ENCODE measurements at regions not wholly inside any gene's neighbourhood (a gene's known extent, or its start where the extent isn't known, plus 50 kb on each side); places are given as distances from the start of the nearest gene placed in this dataset.
"Not testable (repeated sequence)": the region's sequence is repeated elsewhere in the genome, so short reads cannot be mapped to it uniquely, and the experiment has no call there.

DNA sequence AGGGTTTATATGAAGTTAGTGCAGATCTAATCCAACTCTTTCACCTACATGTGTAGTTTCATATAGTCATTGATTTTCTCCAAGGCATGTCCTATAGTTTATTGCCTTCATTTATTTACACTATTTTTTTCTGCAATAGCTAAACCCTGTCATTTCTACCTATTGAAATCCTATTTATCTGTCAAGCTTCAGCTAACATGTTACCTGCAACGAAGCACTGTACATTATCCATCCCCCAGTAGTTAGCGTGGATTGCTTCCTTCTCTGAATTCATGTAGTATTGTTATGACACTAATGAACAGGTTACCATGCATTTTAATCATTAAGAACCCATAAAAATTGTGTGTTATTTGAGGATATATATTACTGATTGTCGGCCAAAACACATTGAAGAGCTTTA lies 742.9 kb upstream of the PCDH20 start:
- Histone ChIP-seq H3K79me2 (ENCODE audit: control insufficient read depth, insufficient read depth, low read length, unreplicated experiment) (no peaks in the 10 kb centered on the region), H3K4me1 (ENCODE audit: control insufficient read depth, insufficient read depth, low read length, unreplicated experiment) (no peaks in the 10 kb centered on the region), H3K36me3 (ENCODE audit: insufficient read depth, low read length) (no peaks in the 10 kb centered on the region), H2AFZ (ENCODE audit: low read length, unreplicated experiment) (no peak overlapping the region), H3K27ac (ENCODE audit: low read depth, low read length) (no peak overlapping the region), H3K4me3 (ENCODE audit: low read depth, low read length) (no peak overlapping the region), H3K27me3 (ENCODE audit: insufficient read depth, low read length) (no peaks in the 10 kb centered on the region)

DNA sequence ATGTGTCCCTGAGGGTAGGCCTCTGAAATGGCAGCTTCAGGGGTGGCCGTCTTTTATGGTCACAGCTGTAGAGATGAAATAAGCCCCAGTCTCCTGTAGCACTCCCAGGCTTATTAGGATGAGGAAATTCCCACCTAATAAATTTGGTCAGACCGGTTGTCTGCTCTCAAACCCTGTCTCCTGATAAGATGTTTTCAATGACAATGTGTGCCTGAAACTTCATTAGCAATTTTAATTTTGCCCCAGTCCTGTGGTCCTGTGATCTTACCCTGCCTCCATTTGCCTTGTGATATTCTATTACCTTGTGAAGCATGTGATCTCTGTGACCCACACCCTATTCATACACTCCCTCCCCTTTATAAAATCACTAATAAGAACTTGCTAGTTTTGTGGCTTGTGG lies 736.1 kb upstream of the PCDH20 start:
- not testable (repeated sequence) for H3K27ac ChIP-seq (ENCODE audit: low read depth, low read length); H3K27me3 ChIP-seq (ENCODE audit: insufficient read depth, low read length); H2AFZ ChIP-seq (ENCODE audit: low read length, unreplicated experiment); H3K36me3 ChIP-seq (ENCODE audit: insufficient read depth, low read length); H3K4me3 ChIP-seq (ENCODE audit: low read depth, low read length); H3K4me1 ChIP-seq (ENCODE audit: control insufficient read depth, insufficient read depth, low read length, unreplicated experiment); H3K79me2 ChIP-seq (ENCODE audit: control insufficient read depth, insufficient read depth, low read length, unreplicated experiment)

DNA sequence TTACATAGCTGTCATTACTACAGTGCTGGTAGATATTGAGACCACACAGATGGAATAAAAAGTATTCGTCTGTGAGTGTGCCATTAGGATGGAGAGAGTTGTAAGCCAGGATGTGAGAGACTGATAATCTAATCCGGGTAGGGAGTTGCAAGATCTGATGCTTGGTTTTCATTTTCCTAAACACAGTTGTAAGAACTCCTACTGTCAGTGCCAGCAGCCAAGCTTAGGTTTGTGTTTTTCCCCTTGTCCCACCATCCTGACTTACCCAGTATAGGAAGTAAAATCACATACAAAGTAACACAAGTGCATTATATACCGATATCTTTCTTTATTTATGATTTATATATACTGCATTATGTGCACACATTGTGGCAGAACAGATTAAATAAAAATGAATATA lies 726.4 kb upstream of the PCDH20 start:
- Histone ChIP-seq H2AFZ (ENCODE audit: low read length, unreplicated experiment) (no peak overlapping the region), H3K4me3 (ENCODE audit: low read depth, low read length) (no peak overlapping the region), H3K79me2 (ENCODE audit: control insufficient read depth, insufficient read depth, low read length, unreplicated experiment) (no peaks in the 10 kb centered on the region), H3K27me3 (ENCODE audit: insufficient read depth, low read length) (no peaks in the 10 kb centered on the region), H3K4me1 (ENCODE audit: control insufficient read depth, insufficient read depth, low read length, unreplicated experiment) (no peaks in the 10 kb centered on the region), H3K27ac (ENCODE audit: low read depth, low read length) (no peak overlapping the region), H3K36me3 (ENCODE audit: insufficient read depth, low read length) (no peaks in the 10 kb centered on the region)

DNA sequence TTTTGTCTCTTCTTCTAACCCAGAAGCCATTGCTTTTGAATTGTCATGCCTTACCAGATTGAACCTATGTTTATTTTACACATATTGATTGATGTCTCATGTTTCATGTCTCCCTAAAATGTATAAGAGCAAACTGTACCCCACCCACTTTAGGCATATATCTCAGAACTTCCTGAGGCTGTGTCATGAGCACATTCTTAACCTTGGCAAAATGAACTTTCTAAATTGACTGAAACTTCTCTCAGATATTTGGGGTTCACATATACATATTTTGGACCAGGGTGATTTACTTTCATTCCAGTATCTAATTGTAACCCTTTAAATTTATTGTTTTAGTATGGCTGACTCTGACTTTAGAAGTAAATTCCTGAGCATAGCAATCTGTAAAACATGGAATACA lies 723.9 kb upstream of the PCDH20 start:
- H3K4me3 ChIP-seq (ENCODE audit: low read depth, low read length) = no peak overlapping the region
- H2AFZ ChIP-seq (ENCODE audit: low read length, unreplicated experiment) = no peak overlapping the region
- no peaks in the 10 kb centered on the region for H3K79me2 ChIP-seq (ENCODE audit: control insufficient read depth, insufficient read depth, low read length, unreplicated experiment)
- no peaks in the 10 kb centered on the region for H3K36me3 ChIP-seq (ENCODE audit: insufficient read depth, low read length)
- no peaks in the 10 kb centered on the region for H3K27me3 ChIP-seq (ENCODE audit: insufficient read depth, low read length)
- H3K27ac ChIP-seq (ENCODE audit: low read depth, low read length) = no peak overlapping the region
- H3K4me1 ChIP-seq (ENCODE audit: control insufficient read depth, insufficient read depth, low read length, unreplicated experiment) = no peaks in the 10 kb centered on the region

DNA sequence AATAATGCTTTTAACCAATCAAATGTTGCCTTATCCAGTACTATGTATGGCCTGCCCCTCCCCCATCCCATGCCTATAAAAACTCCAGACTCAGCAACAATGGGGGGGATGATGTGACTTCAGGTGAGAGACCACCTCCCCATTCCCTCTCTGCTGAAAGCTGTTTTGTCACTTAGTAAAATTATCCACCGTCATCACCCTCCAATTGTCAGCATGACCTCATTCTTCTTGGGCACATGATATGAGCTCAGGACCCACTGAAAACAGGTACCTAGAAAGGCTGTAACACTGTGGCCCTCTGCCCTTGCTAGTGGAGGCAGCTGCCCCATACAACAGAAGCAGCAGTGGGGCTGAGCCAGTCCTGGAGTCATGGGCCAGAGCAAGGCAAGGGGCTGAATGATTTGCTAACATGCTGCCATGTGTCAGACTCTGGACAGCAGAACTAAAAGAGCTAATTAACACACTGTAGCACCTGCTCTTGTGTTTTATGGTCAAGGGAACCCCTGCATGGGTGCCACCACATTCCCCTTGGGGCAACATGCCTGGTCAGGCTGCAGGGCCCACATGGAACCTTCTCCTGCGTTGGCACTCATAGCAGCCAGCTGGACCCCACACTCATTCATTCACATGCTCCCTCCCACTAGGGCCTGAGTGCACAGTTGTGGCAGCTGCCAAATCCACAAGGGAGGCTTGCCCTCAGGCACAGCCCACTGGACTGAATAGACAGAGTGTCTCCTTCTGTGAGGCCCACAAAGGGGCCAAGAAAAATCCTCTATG lies 722.2 kb upstream of the PCDH20 start:
- Histone ChIP-seq H3K36me3 (ENCODE audit: insufficient read depth, low read length) (no peaks in the 10 kb centered on the region), H2AFZ (ENCODE audit: low read length, unreplicated experiment) (no peak overlapping the region), H3K27ac (ENCODE audit: low read depth, low read length) (no peak overlapping the region), H3K79me2 (ENCODE audit: control insufficient read depth, insufficient read depth, low read length, unreplicated experiment) (no peaks in the 10 kb centered on the region), H3K4me1 (ENCODE audit: control insufficient read depth, insufficient read depth, low read length, unreplicated experiment) (no peaks in the 10 kb centered on the region), H3K27me3 (ENCODE audit: insufficient read depth, low read length) (no peaks in the 10 kb centered on the region), H3K4me3 (ENCODE audit: low read depth, low read length) (no peak overlapping the region)

DNA sequence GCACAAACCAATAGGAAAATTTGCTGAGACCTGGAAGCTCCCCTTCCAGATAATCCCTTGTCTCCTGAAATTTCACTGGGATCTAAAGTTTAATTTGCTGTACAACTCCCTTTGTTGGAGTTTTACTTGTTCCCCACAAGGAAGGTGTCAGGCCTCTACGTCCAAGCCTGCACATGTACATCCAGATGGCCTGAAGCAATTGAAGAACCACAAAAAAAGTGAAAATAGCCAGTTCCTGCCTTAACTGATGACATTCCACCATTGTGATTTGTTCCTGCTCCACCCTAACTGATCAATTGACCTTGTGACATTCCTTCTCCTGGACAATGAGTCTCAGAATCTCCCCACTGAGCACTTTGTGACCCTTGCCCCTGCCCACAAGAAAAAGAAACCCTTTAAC lies 716.0 kb upstream of the PCDH20 start:
- no peak overlapping the region for H2AFZ ChIP-seq (ENCODE audit: low read length, unreplicated experiment)
- no peak overlapping the region for H3K27ac ChIP-seq (ENCODE audit: low read depth, low read length)
- H3K27me3 ChIP-seq (ENCODE audit: insufficient read depth, low read length) = no peaks in the 10 kb centered on the region
- no peak overlapping the region for H3K4me3 ChIP-seq (ENCODE audit: low read depth, low read length)
- no peaks in the 10 kb centered on the region for H3K79me2 ChIP-seq (ENCODE audit: control insufficient read depth, insufficient read depth, low read length, unreplicated experiment)
- no peaks in the 10 kb centered on the region for H3K4me1 ChIP-seq (ENCODE audit: control insufficient read depth, insufficient read depth, low read length, unreplicated experiment)
- no peaks in the 10 kb centered on the region for H3K36me3 ChIP-seq (ENCODE audit: insufficient read depth, low read length)

DNA sequence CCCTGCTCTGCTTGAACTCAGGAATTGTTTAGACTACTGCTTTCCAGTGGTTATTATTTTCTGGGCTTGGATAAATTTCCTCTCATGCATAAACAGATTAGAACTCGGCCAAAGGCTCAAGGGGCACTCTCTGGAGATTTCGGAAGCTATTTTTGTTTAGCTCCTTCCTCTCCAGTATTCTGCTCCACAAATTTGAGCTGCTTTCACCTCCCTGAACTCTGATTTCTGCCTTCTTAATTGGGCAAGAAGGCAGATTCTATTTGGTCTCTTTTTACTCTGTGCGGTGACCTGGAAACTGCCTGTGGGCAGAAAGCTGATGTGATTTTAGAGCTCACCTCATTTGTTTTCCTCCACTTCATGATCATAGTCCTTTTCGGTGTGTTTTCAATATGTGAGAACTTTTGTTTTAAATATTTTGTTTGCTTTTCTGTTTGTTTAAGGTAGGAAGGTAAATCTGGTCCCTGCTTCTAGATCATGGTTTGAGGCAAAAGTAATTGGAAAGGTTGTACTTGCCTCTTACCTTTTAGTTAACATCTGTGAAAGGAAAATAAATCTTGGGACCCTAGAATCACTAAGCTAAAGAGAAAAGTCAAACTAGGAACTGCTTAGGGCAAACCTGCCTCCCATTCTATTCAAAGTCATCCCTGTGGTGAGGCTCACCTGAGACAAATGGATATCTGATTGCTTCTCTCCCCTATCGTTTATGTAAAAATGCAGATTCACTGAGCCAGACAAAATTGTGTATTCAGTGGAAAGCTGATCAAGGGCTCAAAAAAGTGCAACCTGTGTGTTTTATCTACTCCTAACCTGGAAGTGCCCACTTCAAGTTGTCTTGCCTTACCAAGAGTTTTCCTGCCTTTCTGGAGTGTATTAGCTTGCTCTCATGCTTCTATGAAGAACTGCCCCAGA lies 714.7 kb upstream of the PCDH20 start:
- H3K36me3 ChIP-seq (ENCODE audit: insufficient read depth, low read length) = no peaks in the 10 kb centered on the region
- H3K27me3 ChIP-seq (ENCODE audit: insufficient read depth, low read length) = no peaks in the 10 kb centered on the region
- no peaks in the 10 kb centered on the region for H3K79me2 ChIP-seq (ENCODE audit: control insufficient read depth, insufficient read depth, low read length, unreplicated experiment)
- H3K4me3 ChIP-seq (ENCODE audit: low read depth, low read length) = no peak overlapping the region
- no peaks in the 10 kb centered on the region for H3K4me1 ChIP-seq (ENCODE audit: control insufficient read depth, insufficient read depth, low read length, unreplicated experiment)
- no peak overlapping the region for H3K27ac ChIP-seq (ENCODE audit: low read depth, low read length)
- H2AFZ ChIP-seq (ENCODE audit: low read length, unreplicated experiment) = no peak overlapping the region

DNA sequence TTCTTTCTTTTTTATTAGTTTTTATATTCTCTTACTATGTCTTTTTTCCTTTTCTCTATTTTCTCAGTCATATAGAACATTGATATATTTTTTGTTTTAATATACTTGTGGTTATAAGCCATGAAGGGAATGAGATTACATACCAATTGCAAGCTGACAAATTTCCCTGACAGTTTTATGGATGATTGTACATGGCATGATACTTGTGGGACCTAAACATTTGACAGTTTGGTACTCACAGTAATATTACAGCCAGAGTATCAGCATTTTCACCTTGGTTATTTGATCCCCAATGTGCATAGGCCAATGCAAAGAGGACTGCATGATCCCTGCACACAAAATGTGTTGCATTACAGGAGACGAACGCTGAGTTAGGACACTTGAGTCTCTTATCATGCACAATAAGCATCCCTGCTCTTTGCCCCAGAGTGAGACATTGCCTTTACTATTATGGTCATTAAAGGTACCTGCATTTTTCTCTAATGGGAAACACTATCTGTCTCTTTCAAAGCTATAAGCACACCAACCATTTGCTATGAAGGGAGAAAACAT lies 713.4 kb upstream of the PCDH20 start:
- Histone ChIP-seq H3K27ac (ENCODE audit: low read depth, low read length) (no peak overlapping the region), H2AFZ (ENCODE audit: low read length, unreplicated experiment) (no peak overlapping the region), H3K79me2 (ENCODE audit: control insufficient read depth, insufficient read depth, low read length, unreplicated experiment) (no peaks in the 10 kb centered on the region), H3K4me3 (ENCODE audit: low read depth, low read length) (no peak overlapping the region), H3K36me3 (ENCODE audit: insufficient read depth, low read length) (no peaks in the 10 kb centered on the region), H3K4me1 (ENCODE audit: control insufficient read depth, insufficient read depth, low read length, unreplicated experiment) (no peaks in the 10 kb centered on the region), H3K27me3 (ENCODE audit: insufficient read depth, low read length) (no peaks in the 10 kb centered on the region)

DNA sequence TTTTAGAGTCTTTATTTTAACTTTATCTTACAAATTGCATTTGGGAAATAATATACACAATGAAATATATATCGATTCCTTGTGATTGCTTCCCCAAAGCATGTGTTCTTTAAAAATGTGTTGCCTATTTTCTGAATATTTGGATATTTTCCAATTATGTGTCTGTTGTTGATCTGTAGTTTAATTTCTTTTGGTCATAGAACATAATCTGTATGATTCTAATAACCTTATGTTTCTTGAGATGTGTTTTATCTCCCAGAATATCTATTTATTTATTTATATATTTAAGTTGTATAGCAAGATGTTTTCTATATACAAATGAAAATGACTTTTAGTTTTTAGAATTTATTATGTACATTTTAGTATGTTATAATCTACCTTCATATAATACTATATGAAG lies 710.8 kb upstream of the PCDH20 start:
- no peaks in the 10 kb centered on the region for H3K36me3 ChIP-seq (ENCODE audit: insufficient read depth, low read length)
- H2AFZ ChIP-seq (ENCODE audit: low read length, unreplicated experiment) = no peak overlapping the region
- no peaks in the 10 kb centered on the region for H3K27me3 ChIP-seq (ENCODE audit: insufficient read depth, low read length)
- no peak overlapping the region for H3K4me3 ChIP-seq (ENCODE audit: low read depth, low read length)
- no peak overlapping the region for H3K27ac ChIP-seq (ENCODE audit: low read depth, low read length)
- H3K79me2 ChIP-seq (ENCODE audit: control insufficient read depth, insufficient read depth, low read length, unreplicated experiment) = no peaks in the 10 kb centered on the region
- no peaks in the 10 kb centered on the region for H3K4me1 ChIP-seq (ENCODE audit: control insufficient read depth, insufficient read depth, low read length, unreplicated experiment)

DNA sequence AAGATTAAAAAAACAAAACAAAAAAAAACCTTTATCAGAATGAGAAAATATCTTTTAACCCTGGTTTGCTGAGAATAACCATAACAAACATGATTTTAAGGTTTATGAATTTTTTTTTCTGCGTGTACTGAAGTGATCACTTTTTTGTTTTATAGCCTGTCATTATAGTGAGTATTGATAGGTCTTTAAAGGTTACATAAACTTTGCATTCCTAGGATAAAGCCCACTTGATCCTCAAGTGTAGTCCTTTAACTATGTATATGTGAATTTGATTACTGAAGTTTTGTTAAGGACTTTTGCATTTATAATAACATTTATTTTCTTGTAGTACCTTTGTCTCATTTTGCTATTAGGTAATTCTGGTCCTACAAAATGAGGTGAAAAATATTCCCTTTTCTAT lies 709.8 kb upstream of the PCDH20 start:
- Histone ChIP-seq H3K36me3 (ENCODE audit: insufficient read depth, low read length) (no peaks in the 10 kb centered on the region), H3K79me2 (ENCODE audit: control insufficient read depth, insufficient read depth, low read length, unreplicated experiment) (no peaks in the 10 kb centered on the region), H3K27ac (ENCODE audit: low read depth, low read length) (no peak overlapping the region)

More for the DNA sequence above, 709.8 kb upstream of the PCDH20 start:
- no peaks in the 10 kb centered on the region for H3K4me1 ChIP-seq (ENCODE audit: control insufficient read depth, insufficient read depth, low read length, unreplicated experiment)
- H3K4me3 ChIP-seq (ENCODE audit: low read depth, low read length) = no peak overlapping the region
- no peak overlapping the region for H2AFZ ChIP-seq (ENCODE audit: low read length, unreplicated experiment)
- no peaks in the 10 kb centered on the region for H3K27me3 ChIP-seq (ENCODE audit: insufficient read depth, low read length)

All from ACC112 (cell line).